K562 (cell line): ENCODE measurements at regions not wholly inside any gene's neighbourhood (a gene's known extent, or its start where the extent isn't known, plus 50 kb on each side); places are given as distances from the start of the nearest gene placed in this dataset.

Source experiments
- CBX2 ChIP-seq: fragments of 200-600 bp; sonication (generic); IDR thresholded peaks from one replicate; pipeline ENCODE4 v1.6.1; 2012; ENCODE audit warnings: mild to moderate bottlenecking, low read length, inconsistent platforms; ENCODE audit not compliant: insufficient read depth, poor library complexity, severe bottlenecking
- CHD2 ChIP-seq: IDR thresholded peaks from 2 replicates; pipeline ENCODE4 v1.6.1; 2011; ENCODE audit warnings: low read depth, low read length
- HDAC6 ChIP-seq: IDR thresholded peaks from 2 replicates; pipeline ENCODE4 v1.6.1; 2012; ENCODE audit warnings: low read depth, mild to moderate bottlenecking, control low read depth, inconsistent platforms, low read length, moderate library complexity
- PRDM10 ChIP-seq: fragments of 450-650 bp; IDR thresholded peaks from 2 replicates; pipeline ENCODE4 v1.6.1; 2018; ENCODE audit not compliant: partially characterized antibody
- UBTF ChIP-seq, 2 experiments: IDR thresholded peaks; 2 replicates each; pipeline ENCODE4 v1.6.1; 2012; ENCODE audit warnings: improper control_type of control experiment in 2 of 2, low read depth in 2 of 2, low read length in 2 of 2, borderline replicate concordance in 1 of 2
- ZHX1 ChIP-seq: fragments of 150-350 bp; conservative IDR thresholded peaks from 2 replicates; pipeline ENCODE4 v1.6.1; 2014; ENCODE audit warnings: low read length
- TF ChIP-seq, protein P1 (sequence below), 2 experiments: fragments of 450-650 bp in 1 of 2; sonication (generic) in 1 of 2; formaldehyde crosslinking in 1 of 2; IDR thresholded peaks; 2 replicates each; pipeline versions ENCODE4 v1.7.1 to v1.9.0; 2016 to 2022; ENCODE audit warnings: inconsistent platforms in 1 of 2, mild to moderate bottlenecking in 1 of 2, missing genetic modification reagents in 1 of 2
- TF ChIP-seq, protein P2 (sequence below): fragments of 200-400 bp; formaldehyde crosslinking; IDR thresholded peaks from 2 replicates; pipeline ENCODE4 v1.6.1; 2017; ENCODE audit warnings: mild to moderate bottlenecking, low read depth, low read length, moderate library complexity
- TF ChIP-seq, protein P3 (sequence below): sonication (generic); formaldehyde crosslinking; IDR thresholded peaks from 2 replicates; pipeline ENCODE4 v1.8.1; 2022; ENCODE audit warnings: missing genetic modification reagents

- no peak for TF ChIP-seq HDAC6
- TF ChIP-seq ZHX1, result no peak
- TF ChIP-seq CHD2, result no peak
- TF ChIP-seq PRDM10, result no peak
- no peak for TF ChIP-seq CBX2
- TF ChIP-seq, protein P1, sequence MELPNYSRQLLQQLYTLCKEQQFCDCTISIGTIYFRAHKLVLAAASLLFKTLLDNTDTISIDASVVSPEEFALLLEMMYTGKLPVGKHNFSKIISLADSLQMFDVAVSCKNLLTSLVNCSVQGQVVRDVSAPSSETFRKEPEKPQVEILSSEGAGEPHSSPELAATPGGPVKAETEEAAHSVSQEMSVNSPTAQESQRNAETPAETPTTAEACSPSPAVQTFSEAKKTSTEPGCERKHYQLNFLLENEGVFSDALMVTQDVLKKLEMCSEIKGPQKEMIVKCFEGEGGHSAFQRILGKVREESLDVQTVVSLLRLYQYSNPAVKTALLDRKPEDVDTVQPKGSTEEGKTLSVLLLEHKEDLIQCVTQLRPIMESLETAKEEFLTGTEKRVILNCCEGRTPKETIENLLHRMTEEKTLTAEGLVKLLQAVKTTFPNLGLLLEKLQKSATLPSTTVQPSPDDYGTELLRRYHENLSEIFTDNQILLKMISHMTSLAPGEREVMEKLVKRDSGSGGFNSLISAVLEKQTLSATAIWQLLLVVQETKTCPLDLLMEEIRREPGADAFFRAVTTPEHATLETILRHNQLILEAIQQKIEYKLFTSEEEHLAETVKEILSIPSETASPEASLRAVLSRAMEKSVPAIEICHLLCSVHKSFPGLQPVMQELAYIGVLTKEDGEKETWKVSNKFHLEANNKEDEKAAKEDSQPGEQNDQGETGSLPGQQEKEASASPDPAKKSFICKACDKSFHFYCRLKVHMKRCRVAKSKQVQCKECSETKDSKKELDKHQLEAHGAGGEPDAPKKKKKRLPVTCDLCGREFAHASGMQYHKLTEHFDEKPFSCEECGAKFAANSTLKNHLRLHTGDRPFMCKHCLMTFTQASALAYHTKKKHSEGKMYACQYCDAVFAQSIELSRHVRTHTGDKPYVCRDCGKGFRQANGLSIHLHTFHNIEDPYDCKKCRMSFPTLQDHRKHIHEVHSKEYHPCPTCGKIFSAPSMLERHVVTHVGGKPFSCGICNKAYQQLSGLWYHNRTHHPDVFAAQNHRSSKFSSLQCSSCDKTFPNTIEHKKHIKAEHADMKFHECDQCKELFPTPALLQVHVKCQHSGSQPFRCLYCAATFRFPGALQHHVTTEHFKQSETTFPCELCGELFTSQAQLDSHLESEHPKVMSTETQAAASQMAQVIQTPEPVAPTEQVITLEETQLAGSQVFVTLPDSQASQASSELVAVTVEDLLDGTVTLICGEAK (IDR thresholded peaks at IDR 0.05), result no peak
- TF ChIP-seq, protein P1 (CRISPR knock-in tag; IDR thresholded peaks at IDR 0.05), result no peak
- TF ChIP-seq, protein P2, sequence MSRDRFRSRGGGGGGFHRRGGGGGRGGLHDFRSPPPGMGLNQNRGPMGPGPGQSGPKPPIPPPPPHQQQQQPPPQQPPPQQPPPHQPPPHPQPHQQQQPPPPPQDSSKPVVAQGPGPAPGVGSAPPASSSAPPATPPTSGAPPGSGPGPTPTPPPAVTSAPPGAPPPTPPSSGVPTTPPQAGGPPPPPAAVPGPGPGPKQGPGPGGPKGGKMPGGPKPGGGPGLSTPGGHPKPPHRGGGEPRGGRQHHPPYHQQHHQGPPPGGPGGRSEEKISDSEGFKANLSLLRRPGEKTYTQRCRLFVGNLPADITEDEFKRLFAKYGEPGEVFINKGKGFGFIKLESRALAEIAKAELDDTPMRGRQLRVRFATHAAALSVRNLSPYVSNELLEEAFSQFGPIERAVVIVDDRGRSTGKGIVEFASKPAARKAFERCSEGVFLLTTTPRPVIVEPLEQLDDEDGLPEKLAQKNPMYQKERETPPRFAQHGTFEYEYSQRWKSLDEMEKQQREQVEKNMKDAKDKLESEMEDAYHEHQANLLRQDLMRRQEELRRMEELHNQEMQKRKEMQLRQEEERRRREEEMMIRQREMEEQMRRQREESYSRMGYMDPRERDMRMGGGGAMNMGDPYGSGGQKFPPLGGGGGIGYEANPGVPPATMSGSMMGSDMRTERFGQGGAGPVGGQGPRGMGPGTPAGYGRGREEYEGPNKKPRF, result no peak
- TF ChIP-seq, protein P3, sequence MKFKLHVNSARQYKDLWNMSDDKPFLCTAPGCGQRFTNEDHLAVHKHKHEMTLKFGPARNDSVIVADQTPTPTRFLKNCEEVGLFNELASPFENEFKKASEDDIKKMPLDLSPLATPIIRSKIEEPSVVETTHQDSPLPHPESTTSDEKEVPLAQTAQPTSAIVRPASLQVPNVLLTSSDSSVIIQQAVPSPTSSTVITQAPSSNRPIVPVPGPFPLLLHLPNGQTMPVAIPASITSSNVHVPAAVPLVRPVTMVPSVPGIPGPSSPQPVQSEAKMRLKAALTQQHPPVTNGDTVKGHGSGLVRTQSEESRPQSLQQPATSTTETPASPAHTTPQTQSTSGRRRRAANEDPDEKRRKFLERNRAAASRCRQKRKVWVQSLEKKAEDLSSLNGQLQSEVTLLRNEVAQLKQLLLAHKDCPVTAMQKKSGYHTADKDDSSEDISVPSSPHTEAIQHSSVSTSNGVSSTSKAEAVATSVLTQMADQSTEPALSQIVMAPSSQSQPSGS (CRISPR knock-in tag), result no peak
- no peak for TF ChIP-seq UBTF (IDR thresholded peaks at IDR 0.05; ENCODE audit: borderline replicate concordance in 1 of 2, low read depth in 2 of 2, low read length in 2 of 2)
These were observed 585.7 kb downstream of the TENT5A start for GRCh38 chr6:81166770-81167169.
